GM18498 (cell line): ENCODE measurements at regions not wholly inside any gene's neighbourhood (a gene's known extent, or its start where the extent isn't known, plus 50 kb on each side); places are given as distances from the start of the nearest gene placed in this dataset.
"Not testable (repeated sequence)": the region's sequence is repeated elsewhere in the genome, so short reads cannot be mapped to it uniquely, and the experiment has no call there.

Experiments used
- ATAC-seq: cut with Tn5 transposase; IDR thresholded peaks from one replicate; pipeline ENCODE4 v1.9.1; 2021; ENCODE audit warnings: mild to moderate bottlenecking, moderate library complexity; ENCODE audit not compliant: unreplicated experiment

- no peak for ATAC-seq
Measured at GRCh38 chr5:60546207-60546606, 153.8 kb downstream of the DEPDC1B start.

- no peak for ATAC-seq
Measured at GRCh38 chr5:60545551-60545950, 154.4 kb downstream of the DEPDC1B start.

GRCh38 chr5:60544142-60544541, 155.8 kb downstream of the DEPDC1B start:
- no peak for ATAC-seq

GRCh38 chr5:60541980-60542379, 158.0 kb downstream of the DEPDC1B start:
- peak; percentile 26 for ATAC-seq

- ATAC-seq: peak; percentile 91
Measured at GRCh38 chr5:60540856-60541805, 158.8 kb downstream of the DEPDC1B start.

GRCh38 chr5:60538955-60539866, 160.8 kb downstream of the DEPDC1B start:
- no peak for ATAC-seq

- no peak for ATAC-seq
Measured at GRCh38 chr5:60538426-60538825, 161.5 kb downstream of the DEPDC1B start.

GRCh38 chr5:60535951-60536350, 164.0 kb downstream of the DEPDC1B start:
- ATAC-seq: no peak

- ATAC-seq: peak; percentile 51
Measured at GRCh38 chr5:60535198-60535597, 164.8 kb downstream of the DEPDC1B start.

GRCh38 chr5:60533789-60534188, 166.2 kb downstream of the DEPDC1B start:
- no peak for ATAC-seq

- ATAC-seq: not testable (repeated sequence)
Measured at GRCh38 chr5:60532796-60533195, 167.2 kb downstream of the DEPDC1B start.

GRCh38 chr5:60530144-60530848, 169.7 kb downstream of the DEPDC1B start:
- not testable (repeated sequence) for ATAC-seq

GRCh38 chr5:60529001-60529400, 171.0 kb downstream of the DEPDC1B start:
- ATAC-seq: no peak

- no peak for ATAC-seq
Measured at GRCh38 chr5:60527072-60527471, 172.9 kb downstream of the DEPDC1B start.

GRCh38 chr5:60526336-60526875, 173.6 kb downstream of the DEPDC1B start:
- ATAC-seq: no peak

- peak; percentile 83 for ATAC-seq
Measured at GRCh38 chr5:60522292-60522905, 177.6 kb downstream of the DEPDC1B start.

- peak; percentile 44 for ATAC-seq
Measured at GRCh38 chr5:60521376-60522291, 178.3 kb downstream of the DEPDC1B start.

GRCh38 chr5:60520451-60521227, 179.3 kb downstream of the DEPDC1B start:
- no peak for ATAC-seq
